GM12865 (cell line): ENCODE measurements at regions not wholly inside any gene's neighbourhood (a gene's known extent, or its start where the extent isn't known, plus 50 kb on each side); places are given as distances from the start of the nearest gene placed in this dataset.

ENCODE experiments used
- DNase-seq: peaks from one replicate; pipeline ENCODE4 v3.0.0; 2010; ENCODE audit warnings: low read depth
- H3K4me3 ChIP-seq: 2 replicates; pipeline ENCODE4 v1.5.1; 2011; ENCODE audit warnings: mild to moderate bottlenecking, low read depth, low read length, control low read depth
- TF ChIP-seq, protein P1 (sequence below): IDR thresholded peaks from 2 replicates; pipeline ENCODE4 v1.5.1; 2011; ENCODE audit warnings: low read length, control low read depth, low read depth, inconsistent platforms; ENCODE audit not compliant: insufficient read depth; ENCODE audit errors: missing control alignments

DNA sequence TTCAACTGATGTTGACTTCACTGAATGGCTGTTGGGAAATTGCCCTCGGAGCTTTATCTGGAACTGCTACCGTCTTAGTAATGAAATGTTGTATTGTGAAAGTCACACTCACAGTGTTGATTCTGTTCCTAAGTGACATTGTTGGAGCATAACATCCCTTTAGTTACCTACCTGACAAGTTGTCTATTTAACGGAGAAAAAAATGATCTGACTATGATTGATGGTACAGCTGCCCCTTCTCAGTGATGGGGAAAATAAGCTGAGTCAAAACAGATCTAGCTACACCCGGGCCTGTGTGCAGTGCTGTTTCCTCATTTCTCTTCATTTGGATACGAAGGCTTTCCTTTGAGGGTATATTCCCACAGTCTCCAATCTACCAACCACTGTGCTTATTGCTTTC is 472.3 kb upstream of the BRINP3 start:
- TF ChIP-seq, protein P1, sequence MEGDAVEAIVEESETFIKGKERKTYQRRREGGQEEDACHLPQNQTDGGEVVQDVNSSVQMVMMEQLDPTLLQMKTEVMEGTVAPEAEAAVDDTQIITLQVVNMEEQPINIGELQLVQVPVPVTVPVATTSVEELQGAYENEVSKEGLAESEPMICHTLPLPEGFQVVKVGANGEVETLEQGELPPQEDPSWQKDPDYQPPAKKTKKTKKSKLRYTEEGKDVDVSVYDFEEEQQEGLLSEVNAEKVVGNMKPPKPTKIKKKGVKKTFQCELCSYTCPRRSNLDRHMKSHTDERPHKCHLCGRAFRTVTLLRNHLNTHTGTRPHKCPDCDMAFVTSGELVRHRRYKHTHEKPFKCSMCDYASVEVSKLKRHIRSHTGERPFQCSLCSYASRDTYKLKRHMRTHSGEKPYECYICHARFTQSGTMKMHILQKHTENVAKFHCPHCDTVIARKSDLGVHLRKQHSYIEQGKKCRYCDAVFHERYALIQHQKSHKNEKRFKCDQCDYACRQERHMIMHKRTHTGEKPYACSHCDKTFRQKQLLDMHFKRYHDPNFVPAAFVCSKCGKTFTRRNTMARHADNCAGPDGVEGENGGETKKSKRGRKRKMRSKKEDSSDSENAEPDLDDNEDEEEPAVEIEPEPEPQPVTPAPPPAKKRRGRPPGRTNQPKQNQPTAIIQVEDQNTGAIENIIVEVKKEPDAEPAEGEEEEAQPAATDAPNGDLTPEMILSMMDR: no peak
- no peak overlapping the region for H3K4me3 ChIP-seq

DNA sequence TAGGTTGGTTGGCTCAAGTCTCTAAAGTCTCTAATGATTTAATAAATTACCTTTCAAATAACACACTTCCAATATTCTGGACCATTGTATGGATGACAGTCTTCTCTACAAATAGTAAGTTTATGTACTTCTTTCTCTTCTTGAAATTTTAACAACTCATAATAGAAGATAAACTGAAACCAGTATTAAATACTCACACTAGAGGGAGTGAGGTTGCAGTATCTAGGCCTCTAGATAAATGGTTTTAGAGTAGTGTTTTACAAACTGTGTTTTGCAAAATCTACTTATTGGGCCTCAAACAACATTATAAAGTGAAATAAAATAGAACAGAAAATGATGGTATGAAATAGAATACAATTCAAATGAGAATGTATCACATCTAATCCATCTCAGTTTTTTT is 479.9 kb upstream of the BRINP3 start:
- no peak overlapping the region for H3K4me3 ChIP-seq
- no peak for DNase-seq

More for the DNA sequence above, 472.3 kb upstream of the BRINP3 start:
- DNase-seq: no peak

DNA sequence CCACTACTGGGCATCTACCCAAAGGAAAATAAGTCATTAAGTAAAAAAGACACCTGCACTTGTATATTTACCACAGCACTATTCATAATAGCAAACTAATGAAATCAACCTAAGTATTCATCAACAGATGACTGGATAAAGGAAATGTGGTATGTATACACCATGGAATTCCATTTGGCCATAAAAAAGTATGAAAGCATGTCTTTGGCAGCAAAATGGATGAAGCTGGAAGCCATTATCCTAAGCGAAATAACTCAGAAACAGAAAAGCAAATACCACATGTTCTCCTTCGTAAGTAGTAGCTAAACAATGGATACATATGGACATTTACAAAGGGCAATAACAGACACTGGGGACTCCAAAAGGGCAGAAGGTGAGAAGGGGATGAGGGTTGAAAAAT is 485.7 kb upstream of the BRINP3 start:
- DNase-seq: no peak
- no peak overlapping the region for H3K4me3 ChIP-seq
- TF ChIP-seq, protein P1: no peak

More for the DNA sequence above, 479.9 kb upstream of the BRINP3 start:
- TF ChIP-seq, protein P1: no peak

DNA sequence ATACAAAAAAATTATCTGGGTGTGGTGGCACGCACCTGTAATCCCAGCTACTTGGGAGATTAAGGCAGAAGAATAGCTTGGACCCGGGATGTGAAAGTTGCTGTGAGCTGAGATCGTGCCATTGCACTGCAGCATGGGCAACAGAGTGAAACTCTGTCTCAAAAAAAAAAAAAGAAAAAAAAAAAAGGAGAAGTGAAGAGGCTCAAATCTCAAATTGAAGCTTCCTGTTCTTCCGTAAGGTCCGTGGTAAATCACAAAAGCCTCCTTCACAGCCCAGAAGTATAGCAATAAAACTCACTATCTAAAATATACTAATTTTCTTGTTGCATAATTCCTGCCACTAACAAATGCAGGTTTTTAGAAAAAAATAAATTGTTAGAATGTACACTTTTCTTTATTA is 498.2 kb upstream of the BRINP3 start:
- no peak overlapping the region for H3K4me3 ChIP-seq
- TF ChIP-seq, protein P1: no peak
- no peak for DNase-seq

DNA sequence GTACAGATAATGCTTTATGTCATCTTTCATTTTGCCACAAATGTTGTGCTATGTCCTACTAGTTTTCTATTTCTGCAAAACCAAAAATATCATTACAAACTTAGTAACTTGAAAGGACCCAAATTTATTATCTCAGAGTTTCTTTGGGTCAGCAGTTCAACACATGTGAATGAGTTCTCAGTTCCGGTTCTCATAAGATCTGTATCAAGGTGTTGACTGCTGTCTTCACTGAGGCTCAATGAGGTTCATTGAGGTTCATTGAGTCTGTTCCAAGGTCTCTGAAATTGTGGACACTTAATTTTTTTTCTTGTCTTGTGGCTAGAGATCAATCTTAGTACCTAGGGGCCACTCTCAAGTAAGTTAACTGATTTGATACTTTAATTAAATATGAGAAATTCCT is 525.1 kb upstream of the BRINP3 start:
- DNase-seq: no peak
- TF ChIP-seq, protein P1: no peak
- H3K4me3 ChIP-seq: no peak overlapping the region

DNA sequence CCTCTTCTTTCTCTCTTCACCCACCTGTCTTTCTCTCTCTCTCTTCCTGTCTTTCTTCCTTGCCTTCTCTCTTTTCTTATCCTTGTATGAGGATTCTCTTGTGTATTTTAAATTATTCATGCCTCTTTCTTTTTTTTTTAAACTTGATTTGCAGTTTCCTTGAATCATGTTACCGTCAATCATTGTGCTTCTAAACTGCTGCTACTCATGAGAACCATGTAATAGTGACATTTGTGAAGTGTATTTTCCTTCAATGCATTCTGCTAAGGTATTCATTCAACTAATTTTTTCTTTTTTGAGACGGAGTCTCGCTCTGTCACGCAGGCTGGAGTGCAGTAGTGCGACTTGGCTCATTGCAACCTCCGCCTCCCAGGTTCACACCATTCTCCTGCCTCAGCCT is 539.1 kb upstream of the BRINP3 start:
- H3K4me3 ChIP-seq: no peak overlapping the region
- TF ChIP-seq, protein P1: no peak
- no peak for DNase-seq

DNA sequence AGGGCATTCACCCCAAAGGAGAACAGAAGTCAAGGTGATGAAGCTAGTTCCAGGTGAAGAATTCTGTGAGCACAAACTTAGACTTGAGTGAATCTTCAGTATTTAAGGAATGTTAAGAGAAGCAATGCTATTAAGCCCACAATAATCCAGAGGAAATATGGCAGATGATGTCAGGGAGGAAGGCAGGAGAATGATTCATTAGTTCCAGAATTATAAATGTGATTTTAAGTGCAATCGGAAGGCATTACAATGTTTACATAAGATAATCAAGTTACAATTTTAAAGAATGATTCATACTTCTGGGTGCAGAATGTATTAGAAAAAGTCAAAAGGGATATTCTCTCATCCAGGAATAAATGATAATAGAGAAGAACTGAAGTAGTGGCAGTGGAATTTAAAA is 545.2 kb upstream of the BRINP3 start:
- TF ChIP-seq, protein P1: no peak
- DNase-seq: no peak

More for the DNA sequence above, 545.2 kb upstream of the BRINP3 start:
- H3K4me3 ChIP-seq: no peak overlapping the region
